A172 (cell line): ENCODE measurements at regions not wholly inside any gene's neighbourhood (a gene's known extent, or its start where the extent isn't known, plus 50 kb on each side); places are given as distances from the start of the nearest gene placed in this dataset.
A peak's percentile ranks its signal among the peaks of the same experiment; 100 is the strongest.

ENCODE experiments used
- DNase-seq: peaks from one replicate; pipeline ENCODE4 v3.0.0-alpha.2; 2015; ENCODE audit warnings: low spot score

DNA sequence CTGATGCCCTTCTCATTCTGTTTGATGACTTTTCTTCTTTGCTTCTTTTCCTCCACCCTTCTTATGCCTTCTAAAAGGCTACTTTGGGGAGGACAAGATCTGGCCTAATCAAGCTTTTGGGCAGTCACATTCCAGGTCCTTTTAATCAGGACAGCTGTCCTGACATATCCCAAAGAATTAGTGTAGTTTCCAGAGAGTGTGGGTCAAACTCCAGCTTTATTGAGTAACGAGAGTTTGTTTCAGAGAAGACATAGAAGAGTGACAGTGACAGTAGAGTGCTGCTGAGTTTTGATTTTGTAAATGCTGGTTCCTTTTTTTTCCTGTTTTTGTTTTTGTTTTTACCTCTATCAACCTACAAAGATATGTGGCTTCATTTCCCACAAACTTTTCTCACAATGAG lies 158.4 kb upstream of the SESN3 start:
- no peak for DNase-seq

DNA sequence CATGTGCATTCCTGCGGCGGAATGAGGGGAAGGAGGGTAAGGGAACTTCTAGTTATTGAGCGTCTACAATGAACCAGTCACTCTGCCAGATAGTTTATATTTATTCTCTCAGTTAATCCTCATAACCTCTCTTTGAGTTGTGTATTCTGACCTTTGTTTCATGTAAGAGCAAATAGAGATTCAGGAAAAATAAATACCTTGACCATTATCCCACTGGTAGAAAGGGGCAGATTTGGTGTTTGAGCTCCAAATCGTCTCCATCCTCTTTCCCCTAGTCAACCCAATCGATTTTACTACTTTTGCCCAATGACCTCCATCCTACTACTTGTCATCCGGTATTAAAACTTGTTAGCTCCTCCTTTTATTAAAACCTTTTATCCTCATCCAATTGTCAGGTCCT lies 157.1 kb upstream of the SESN3 start:
- no peak for DNase-seq

DNA sequence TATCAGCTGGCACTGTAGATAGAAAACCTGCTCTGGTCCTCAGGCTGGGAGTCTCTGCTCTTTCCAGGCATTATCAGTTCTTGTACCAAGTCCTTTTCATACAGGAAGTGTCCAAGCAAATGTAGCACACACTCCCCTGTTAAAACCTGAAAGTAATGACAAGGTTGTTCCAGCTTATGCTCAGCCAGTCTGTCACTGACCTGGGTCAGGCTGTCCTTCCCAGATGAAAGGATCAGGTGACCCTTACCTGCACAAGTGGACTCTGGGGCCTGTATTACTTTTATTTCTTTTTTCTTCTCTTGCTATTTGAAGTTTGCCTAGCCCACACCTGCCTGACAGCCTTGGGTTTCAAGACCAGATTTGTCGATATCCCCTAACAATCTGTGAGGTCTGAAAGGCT lies 156.3 kb upstream of the SESN3 start:
- no peak for DNase-seq

DNA sequence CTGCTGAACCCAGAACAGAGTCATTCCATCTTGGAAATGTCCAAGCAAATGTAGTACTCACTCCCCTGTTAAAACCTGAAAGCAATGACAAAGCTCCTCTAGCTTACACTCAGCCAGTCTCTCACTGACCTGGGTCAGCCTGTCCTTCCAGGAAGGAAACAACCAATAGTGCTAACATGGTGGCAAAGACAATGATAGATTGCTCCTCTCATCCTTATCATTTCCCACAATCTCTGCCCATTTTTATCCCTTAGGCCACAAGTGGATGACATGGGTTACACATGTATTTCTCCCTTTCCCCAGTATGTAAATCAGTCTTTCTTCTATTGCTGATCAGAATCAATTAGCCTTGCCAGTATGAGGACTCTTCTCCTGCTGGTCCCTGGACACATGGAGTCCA lies 154.6 kb upstream of the SESN3 start:
- DNase-seq: no peak

DNA sequence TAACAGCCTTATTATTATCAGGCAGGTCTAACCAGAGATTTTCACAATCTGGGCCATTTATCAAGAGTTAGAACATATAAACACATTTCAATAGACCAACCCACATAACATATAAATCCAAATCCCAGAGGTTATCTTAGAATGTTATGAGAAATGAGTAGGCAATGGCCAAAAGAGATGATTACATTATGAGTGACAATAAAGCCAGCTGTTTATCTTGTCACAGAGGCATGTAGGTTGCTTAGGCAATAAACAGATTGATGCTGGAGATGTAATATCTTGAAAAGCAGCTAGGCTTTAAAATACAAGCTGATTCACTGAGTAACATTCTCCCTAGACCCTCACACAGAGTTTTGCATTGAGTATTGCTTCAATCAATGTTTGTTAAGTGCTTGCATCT lies 148.5 kb upstream of the SESN3 start:
- DNase-seq: no peak

DNA sequence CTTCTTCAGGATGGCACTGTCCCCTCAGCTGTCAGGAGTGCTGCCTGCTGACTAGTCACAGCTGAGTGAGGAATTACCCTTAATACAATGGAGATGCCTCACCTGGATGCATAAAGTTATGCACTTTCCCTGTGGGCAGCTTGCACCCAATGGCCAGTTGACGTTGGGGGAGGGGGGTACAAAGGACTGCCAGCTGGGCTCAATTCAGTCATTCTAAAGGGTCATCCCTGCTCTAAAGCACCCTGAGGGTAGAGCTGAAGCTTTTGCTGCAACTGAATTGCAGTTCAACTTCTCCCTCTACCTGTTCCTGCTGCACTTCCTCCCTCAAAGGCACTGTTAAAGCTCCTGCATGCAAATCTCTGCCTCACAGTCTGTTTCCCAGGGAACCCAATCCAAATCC lies 147.8 kb upstream of the SESN3 start:
- no peak for DNase-seq

DNA sequence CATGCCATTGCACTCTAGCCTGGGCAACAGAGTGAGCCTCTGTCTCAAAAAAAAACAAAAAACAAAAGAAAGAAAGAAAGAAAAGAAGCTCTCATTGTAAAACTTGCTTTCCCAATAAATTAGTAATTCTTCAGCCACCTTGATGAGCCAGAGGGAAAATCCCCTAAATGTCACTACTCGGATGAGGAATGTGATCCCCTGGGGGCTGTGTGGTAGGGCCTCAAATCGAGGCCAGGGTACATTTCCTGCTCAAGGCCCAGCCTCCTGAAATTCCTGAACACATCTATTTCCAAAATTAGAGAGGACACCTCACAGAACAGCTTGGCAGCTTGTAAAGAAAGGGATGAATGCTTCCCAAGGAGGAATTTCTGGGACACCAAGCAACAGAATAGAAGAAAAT lies 147.1 kb upstream of the SESN3 start:
- DNase-seq: no peak

DNA sequence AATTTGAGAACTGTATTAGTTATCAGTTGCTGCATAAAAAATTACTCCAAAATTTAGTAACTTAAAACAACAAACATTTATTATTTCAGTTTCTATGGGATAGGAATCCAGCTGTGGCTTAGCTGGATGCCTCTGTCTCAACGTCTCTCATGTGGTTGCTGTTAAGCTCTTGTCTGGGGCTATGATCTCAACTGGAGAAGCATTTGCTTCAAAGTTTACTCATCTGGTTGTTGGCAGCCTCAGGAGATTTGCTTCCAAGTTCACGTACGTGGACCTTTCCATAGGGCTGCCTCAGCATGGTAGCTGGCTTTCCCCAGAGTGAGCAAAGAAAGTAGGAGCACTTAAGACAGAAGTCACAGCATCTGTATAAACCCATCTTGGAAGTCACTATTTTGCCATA lies 144.9 kb upstream of the SESN3 start:
- no peak for DNase-seq

DNA sequence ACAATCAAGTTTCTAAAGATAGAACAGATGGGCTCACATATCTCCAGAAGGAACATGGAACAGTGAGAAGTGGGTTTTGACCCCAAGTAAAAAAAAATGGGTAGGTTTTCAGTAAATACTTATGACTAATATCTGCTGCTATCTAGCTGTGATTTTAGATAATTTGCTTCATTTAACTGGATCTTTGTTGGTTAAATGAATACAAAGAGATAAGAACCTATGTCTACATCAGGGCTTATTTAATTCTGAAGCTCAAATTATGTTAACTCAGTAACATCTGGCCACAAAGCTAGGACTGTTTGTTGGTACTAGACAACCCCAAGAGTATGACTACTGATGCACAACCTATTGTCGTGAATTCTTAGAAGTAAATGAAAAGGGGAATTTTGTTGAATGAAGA lies 144.4 kb upstream of the SESN3 start:
- DNase-seq: no peak

DNA sequence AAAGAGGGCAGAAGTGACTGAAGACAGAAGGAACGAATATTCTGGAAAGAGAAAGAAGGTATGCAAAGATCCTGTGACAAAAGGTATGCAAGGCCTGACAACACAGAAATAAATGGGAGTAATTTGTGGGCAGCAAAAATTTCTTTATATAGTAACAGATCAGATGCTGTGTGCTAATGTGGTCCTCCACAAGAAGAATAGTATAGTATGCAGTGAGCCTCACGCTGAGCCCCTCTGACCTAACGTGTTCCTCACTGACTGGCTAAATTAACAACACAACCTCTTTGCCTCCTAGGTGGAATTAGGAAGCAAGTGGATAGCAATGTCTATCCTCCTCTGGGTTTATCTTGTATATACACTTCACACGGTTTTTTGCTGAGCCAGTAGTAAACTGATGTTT lies 143.1 kb upstream of the SESN3 start:
- DNase-seq: no peak

DNA sequence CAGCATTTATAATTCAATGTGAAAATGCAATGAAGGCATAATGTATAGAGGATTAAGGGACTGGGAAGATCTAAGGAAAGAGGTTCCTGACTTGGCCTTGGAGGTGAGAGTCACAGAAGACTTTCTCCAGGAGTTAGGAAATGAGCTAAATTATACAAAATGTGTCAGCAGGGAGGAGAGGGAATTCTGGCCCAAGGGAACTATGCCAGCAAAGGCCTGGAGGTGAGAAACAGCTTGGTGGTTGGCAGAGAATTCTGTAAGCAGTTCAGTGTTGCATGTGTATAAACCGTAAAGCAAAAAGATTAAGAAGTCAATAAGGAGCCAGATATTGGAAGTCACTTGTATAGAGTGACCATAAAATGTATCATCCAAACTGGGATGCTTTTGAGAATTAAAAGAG lies 142.2 kb upstream of the SESN3 start:
- no peak for DNase-seq

DNA sequence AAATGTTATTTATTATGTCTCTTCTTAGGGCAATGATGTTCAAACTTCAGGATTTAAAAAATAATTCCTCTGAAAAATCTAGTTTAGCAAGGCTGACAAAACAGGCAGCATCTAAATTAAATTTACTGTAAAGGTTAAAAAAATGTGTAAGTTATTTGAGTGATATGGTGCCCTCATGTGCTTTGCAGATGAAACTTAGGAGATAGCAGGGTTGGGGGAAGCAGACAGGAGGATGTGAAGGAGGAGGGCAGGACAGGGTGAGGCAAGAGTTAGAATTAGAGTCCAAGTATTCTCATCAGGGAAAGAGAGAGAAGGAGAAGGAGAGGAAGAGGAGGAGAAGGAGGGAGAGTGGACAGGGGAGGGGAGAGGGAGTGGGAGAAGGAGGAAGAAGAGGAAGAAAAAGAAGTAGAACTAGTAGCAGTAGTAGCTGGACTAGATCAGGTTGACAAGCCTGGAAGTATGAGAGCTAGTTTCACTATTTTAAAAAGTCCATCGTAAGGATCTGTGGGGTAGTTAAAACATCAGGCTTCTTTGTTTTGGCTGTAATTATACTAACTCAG lies 141.2 kb upstream of the SESN3 start:
- no peak for DNase-seq

DNA sequence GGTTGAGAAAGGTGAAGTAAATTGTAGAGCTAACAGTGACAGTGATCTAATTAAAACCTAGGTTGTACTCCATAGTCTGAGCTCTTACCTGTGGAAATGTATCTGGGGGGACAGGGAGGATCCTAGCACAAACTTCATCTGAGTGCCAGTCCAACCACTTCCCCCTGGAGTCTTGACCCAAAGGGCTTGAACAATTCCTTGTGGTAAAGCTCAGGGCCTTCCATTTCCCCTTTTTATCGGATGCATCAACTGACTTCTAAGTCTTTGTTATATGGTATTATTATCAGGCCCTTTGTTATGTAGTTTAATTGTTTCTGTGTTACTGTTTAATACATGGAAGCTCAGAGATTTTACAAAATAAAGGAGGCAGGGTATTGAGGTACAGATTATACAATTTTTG lies 140.2 kb upstream of the SESN3 start:
- no peak for DNase-seq

DNA sequence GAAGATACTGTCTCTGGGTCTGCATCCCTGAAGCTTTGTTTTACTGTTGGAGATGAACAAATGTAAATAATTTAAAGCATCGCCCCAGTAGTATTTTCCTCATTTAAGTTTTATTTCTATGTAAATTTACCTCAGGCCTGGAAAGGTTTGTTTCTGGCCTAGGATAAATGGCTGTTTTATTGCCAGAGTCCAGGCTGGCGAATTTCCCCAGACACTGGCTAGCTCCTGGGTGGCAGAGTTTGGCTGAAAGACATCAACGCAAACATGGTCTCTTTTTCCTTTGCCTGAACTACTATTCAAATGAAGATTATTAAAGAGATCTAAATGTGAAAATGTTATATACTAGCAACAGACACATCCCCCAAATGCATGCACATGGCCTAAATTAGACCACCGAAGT lies 136.7 kb upstream of the SESN3 start:
- DNase-seq: no peak

DNA sequence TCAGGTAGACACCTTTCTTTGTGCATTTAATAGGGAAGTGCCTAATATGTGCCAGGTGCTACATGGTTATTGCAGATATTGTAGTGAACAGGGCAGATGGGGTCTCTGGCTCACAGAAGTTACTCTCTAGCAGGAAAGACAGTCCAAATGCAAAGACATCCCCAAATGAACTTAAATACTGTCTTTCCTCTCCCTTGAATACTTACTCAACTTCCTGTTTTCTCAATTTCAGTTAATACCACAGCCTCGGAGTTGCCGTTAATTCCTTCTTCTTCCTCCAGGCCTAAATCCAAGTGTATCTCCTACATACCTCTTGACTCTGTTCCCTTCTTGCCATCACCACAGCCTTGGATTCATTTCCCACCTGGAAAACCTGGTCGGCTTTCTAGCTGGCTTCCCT lies 134.3 kb upstream of the SESN3 start:
- DNase-seq: no peak

DNA sequence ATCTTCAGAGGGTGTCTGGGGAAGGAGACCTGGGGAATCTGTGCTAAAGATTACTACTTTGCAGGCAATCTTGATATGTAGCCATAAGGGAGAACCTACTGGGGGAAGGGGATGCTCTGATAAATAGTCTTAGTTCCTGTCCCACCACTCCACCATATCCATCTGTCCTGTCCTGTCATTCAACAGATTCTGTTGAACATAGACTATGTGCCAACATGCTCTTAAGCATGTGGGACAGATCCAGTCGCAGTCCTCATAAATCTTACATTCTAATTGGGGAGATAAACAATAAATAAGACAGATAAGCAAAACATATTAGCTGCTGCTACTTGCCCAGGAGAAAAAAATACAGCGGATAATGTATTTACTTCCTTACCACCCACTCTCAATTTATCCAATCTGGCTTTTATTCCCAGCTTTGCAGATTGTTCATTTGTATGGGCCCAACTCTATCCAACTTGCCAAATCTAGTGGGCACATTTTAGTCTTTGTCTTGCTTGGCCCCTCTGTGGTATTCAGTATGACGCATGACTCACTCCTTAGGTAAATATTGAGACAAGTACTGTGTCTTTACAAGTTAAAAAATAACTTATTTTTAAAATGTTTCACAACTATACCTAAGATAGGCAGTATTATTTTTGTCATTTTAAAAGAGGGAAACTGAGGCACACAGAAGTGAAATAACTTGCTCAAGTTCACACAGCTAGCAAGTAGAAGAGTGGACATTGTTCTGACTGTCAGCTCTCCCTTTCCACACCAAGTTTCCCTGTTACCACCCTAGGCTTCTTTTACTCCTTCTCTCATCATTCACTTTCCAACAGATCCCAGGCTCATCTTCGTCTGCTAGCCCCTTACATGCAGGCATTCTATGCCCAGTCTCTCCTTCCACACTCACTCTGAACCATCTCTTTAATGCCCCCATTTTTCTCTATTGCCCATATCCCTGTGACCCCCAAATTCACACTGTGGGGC lies 133.6 kb upstream of the SESN3 start:
- DNase-seq: peak; percentile 0

DNA sequence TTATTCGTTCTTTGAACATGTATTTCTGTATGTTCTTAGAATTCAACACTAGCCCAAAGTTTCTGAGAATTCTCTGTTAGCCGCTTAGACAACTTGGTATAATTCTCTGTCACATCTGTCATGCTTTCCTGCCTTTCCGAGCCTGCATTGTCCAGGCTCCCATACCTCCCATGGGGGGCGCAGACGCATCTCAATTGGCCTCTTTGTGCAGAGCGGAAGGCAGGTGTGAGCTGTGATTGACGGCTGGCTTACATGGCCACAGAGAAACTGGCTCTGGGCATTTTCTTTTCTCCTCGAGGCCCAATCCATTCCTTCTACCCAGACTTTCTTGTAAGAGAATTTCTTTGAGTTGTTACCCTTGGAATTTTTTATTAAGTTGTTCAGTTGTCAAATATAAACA lies 132.7 kb upstream of the SESN3 start:
- no peak for DNase-seq

DNA sequence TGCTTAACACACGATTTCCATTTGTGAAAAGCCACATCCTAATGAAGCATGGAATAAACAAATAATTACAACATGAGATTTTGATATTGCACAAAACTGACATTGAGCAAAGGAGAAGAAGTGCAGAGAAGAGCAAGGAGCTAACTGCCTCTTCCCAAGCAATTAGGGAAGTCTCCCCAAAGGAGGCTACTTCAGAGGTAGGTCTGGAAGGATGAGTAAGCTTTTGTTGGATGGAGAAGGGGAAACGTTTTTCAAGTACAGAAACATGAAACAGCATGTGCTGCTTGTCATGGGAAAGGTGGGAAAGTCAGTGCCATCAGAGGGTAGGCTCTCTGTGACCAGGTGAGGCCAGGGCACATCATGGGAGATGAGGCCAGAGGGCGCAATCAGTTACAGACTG lies 132.2 kb upstream of the SESN3 start:
- DNase-seq: no peak

DNA sequence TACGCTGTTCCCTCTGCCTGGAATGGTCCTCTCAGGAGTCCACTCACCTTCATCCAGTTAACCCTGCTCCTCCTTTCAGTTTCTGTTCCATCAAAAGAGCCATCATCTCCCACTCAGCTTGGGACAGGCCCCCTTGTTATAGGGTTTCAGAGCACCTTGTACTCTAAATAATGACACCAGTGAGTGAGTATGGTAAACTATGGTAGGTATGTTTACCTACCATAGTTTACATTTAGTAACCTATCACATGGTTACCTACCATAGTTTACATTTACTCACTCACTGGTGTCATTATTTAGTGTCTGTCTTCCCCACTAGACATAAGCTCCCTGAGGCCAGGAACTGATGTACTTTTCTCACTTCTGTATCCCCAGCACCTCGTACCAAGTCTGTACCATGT lies 130.2 kb upstream of the SESN3 start:
- no peak for DNase-seq

DNA sequence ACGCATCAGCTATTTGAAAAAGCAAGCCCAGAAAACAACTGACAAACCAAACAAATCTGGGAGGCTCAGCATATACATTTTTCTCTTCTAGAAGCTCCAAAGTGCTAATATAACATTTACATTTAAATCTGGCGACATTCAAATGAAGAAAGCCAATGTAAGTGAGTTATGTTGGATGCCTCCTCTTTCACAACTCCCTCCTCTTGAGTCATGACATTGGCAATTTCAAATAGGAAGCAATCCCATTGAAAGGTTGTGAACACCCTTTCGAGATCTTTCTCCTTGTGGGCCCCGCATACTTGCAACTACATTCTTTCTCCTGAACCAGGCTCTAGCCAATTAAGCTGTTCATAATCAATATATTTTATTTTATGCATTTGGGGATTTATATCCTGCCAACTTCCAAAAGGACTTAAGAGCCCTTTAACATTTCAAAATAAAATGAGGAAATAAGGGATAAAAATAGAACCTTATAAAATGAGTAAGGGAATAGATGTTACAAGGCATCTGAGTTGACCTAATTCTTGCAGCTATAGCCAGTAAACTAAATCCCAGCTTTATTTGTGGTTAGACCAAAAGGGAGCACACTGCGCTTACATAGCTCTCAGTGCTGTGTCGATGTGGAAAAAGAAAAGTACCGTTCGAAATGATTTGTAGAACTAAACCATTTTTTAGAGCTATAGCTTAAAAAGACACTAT lies 129.5 kb upstream of the SESN3 start:
- DNase-seq: no peak

DNA sequence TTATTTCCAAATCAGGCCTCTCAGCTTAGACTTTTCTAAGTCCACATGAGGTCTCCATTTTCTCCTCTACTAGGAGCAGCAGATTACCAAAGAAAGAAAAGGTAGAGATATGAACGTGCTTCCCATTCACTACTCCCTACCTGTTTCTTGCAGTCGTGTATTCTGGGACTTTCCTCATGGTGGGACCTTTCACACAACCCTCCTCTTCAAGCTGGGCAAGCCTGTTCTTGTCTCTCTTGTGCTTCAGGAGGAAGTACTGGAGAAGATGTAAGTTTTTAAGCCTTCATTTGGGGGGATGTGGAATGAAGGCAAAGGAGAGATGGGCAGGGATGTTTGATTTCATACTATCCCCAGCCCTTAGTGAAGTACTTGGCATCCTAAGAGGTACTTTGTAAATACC lies 128.8 kb upstream of the SESN3 start:
- no peak for DNase-seq

DNA sequence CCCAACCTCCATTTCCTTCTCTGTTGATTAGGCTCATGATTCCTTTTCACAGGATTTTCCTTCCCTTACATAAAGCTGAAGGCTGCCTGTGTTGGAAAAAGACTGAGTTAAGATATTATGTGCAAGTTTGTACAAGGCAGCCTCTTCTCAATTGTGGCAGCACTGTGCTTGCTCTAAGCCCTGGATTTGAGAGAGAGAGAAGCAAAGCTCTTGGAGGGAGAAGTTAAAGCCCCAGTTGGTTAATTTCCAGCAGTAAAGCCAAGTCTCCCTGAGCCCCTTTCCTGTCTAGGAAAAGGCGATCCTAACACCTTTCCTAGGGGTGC lies 128.3 kb upstream of the SESN3 start:
- DNase-seq: no peak
